ENCODE measurements at regions not wholly inside any gene's neighbourhood (a gene's known extent, or its start where the extent isn't known, plus 50 kb on each side); places are given as distances from the start of the nearest gene placed in this dataset.

DNA sequence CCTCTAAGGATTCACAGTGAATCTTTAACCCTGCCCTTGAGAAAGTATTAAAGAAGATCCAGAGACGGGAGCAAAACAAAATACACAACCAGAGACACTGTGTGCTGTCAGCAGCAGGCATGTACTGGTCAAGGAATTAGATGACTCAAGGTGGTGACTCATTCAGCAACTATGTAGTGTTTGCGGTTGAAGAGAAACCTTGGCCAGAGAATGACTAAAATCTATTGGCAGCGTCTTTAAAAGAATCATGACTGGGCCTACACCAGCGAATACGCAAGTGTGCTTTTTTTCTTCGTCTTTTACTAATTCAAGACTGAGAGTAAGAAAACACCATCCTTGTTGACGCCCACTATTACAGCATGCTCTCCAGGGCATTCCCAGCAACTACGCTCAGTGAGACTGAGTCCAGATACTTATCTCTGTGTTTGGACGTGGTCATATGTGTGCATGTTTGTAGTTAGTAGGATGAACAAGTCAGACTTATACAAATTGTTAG, 72.4 kb upstream of the BACH2 start:
- TF ChIP-seq YY1 (IDR thresholded peaks at IDR 0.05; ENCODE audit: insufficient read depth, insufficient read length) (no peak), ZNF274 (IDR thresholded peaks at IDR 0.05; ENCODE audit: low read depth, low read length) (no peak)
